Astrocyte (in vitro differentiated cells and primary cell): ENCODE measurements at regions not wholly inside any gene's neighbourhood (a gene's known extent, or its start where the extent isn't known, plus 50 kb on each side); places are given as distances from the start of the nearest gene placed in this dataset.

ENCODE experiments used
- DNase-seq: peaks from one replicate; pipeline ENCODE4 v3.0.0-alpha.2; 2010; ENCODE audit warnings: low read depth
- FAIRE-seq: peaks from 2 replicates; lab custom pipeline; 2011; peaks lifted over from hg19 to GRCh38; lab: Jason Lieb, UNC
- H2AFZ ChIP-seq: 2 replicates; pipeline ENCODE4 v1.6.0; 2012; ENCODE audit warnings: low read depth, low read length, inconsistent platforms
- H3K27ac ChIP-seq: 2 replicates; pipeline ENCODE4 v1.5.1; 2011; ENCODE audit warnings: low read depth, low read length, inconsistent platforms
- H3K27me3 ChIP-seq: 2 replicates; pipeline ENCODE4 v1.6.0; 2011; ENCODE audit warnings: low read length, inconsistent platforms; ENCODE audit not compliant: insufficient read depth
- H3K36me3 ChIP-seq: 2 replicates; pipeline ENCODE4 v1.5.1; 2011; ENCODE audit warnings: low read length, inconsistent platforms; ENCODE audit not compliant: insufficient read depth
- H3K4me1 ChIP-seq: 2 replicates; pipeline ENCODE4 v1.5.1; 2011; ENCODE audit warnings: low read length, inconsistent platforms; ENCODE audit not compliant: insufficient read depth
- H3K4me2 ChIP-seq: 2 replicates; pipeline ENCODE4 v1.6.0; 2012; ENCODE audit warnings: low read length, inconsistent platforms
- H3K4me3 ChIP-seq: 2 replicates; pipeline ENCODE4 v1.5.1; 2011; ENCODE audit warnings: low read depth, mild to moderate bottlenecking, low read length, inconsistent platforms; ENCODE audit not compliant: insufficient read depth
- H3K79me2 ChIP-seq: 2 replicates; pipeline ENCODE4 v1.6.0; 2012; ENCODE audit warnings: mild to moderate bottlenecking, low read length, inconsistent platforms; ENCODE audit not compliant: insufficient read depth
- H3K9ac ChIP-seq: 2 replicates; pipeline ENCODE4 v1.6.0; 2012; ENCODE audit warnings: mild to moderate bottlenecking, low read length, inconsistent platforms
- H3K9me3 ChIP-seq: 2 replicates; pipeline ENCODE4 v1.5.1; 2012; ENCODE audit warnings: low read depth, mild to moderate bottlenecking, low read length, inconsistent platforms; ENCODE audit not compliant: insufficient read depth
- H4K20me1 ChIP-seq: 2 replicates; pipeline ENCODE4 v1.6.0; 2012; ENCODE audit warnings: low read length, inconsistent platforms; ENCODE audit not compliant: insufficient read depth
- H3K27ac Mint-ChIP-seq: one replicate; pipeline ENCODE4 v1.8.0; 2021; ENCODE audit warnings: mild to moderate bottlenecking, mixed read lengths; ENCODE audit not compliant: unreplicated experiment
- H3K27me3 Mint-ChIP-seq: one replicate; pipeline ENCODE4 v1.8.0; 2021; ENCODE audit warnings: low read depth, mixed read lengths; ENCODE audit not compliant: unreplicated experiment
- H3K36me3 Mint-ChIP-seq: one replicate; pipeline ENCODE4 v1.8.0; 2021; ENCODE audit warnings: low read depth, mixed read lengths; ENCODE audit not compliant: unreplicated experiment
- H3K4me1 Mint-ChIP-seq: one replicate; pipeline ENCODE4 v1.8.0; 2021; ENCODE audit warnings: low read depth, mixed read lengths; ENCODE audit not compliant: unreplicated experiment
- H3K4me3 Mint-ChIP-seq: one replicate; pipeline ENCODE4 v1.8.0; 2021; ENCODE audit warnings: mild to moderate bottlenecking, moderate library complexity, mixed read lengths; ENCODE audit not compliant: unreplicated experiment
- H3K9me3 Mint-ChIP-seq: one replicate; pipeline ENCODE4 v1.8.0; 2021; ENCODE audit warnings: mild to moderate bottlenecking, mixed read lengths; ENCODE audit not compliant: unreplicated experiment
- EZH2 ChIP-seq: IDR thresholded peaks from 2 replicates; pipeline ENCODE4 v1.6.1; 2012; ENCODE audit warnings: mild to moderate bottlenecking, low read length, inconsistent platforms; ENCODE audit not compliant: insufficient read depth
- TF ChIP-seq, protein P1 (sequence below): IDR thresholded peaks from 2 replicates; pipeline ENCODE4 v1.5.1; 2011; ENCODE audit warnings: low read depth, mild to moderate bottlenecking, inconsistent platforms, low read length, moderate library complexity; ENCODE audit not compliant: insufficient read depth

DNA sequence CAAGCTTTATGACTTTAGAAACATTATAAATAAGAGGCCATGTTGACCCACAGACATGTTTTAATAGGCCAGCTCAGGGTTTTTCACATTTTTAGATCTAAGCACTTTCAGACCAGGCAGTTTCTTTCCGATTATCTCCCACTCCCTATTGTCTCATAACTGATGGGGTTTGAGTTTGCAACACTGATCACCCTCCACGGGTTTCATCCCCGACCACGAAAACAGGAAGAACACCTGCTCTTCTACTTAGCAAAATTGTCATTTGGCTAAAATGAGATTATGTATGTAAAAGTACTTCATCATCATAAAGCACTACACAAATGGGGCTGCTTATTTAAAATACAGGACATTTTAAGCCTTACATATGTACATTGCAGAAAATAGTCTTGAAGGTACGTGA is 407.9 kb downstream of the HNRNPD start:
- Histone ChIP-seq H3K4me3 (no peak overlapping the region), H3K27me3 (no peaks in the 10 kb centered on the region), H3K9ac (no peak overlapping the region), H3K4me1 (no peaks in the 10 kb centered on the region), H3K27ac (no peak overlapping the region), H3K9me3 (no peaks in the 10 kb centered on the region), H2AFZ (no peak overlapping the region), H3K4me2 (no peak overlapping the region), H4K20me1 (no peaks in the 10 kb centered on the region), H3K79me2 (no peaks in the 10 kb centered on the region), H3K36me3 (no peaks in the 10 kb centered on the region)
- TF ChIP-seq, protein P1, sequence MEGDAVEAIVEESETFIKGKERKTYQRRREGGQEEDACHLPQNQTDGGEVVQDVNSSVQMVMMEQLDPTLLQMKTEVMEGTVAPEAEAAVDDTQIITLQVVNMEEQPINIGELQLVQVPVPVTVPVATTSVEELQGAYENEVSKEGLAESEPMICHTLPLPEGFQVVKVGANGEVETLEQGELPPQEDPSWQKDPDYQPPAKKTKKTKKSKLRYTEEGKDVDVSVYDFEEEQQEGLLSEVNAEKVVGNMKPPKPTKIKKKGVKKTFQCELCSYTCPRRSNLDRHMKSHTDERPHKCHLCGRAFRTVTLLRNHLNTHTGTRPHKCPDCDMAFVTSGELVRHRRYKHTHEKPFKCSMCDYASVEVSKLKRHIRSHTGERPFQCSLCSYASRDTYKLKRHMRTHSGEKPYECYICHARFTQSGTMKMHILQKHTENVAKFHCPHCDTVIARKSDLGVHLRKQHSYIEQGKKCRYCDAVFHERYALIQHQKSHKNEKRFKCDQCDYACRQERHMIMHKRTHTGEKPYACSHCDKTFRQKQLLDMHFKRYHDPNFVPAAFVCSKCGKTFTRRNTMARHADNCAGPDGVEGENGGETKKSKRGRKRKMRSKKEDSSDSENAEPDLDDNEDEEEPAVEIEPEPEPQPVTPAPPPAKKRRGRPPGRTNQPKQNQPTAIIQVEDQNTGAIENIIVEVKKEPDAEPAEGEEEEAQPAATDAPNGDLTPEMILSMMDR = no peak
- no peak for TF ChIP-seq EZH2
- H3K27me3 Mint-ChIP-seq = peaks cover 3% of the 10 kb centered on the region
- no peaks in the 10 kb centered on the region for H3K36me3 Mint-ChIP-seq
- no peak overlapping the region for H3K4me3 Mint-ChIP-seq
- FAIRE-seq (no peak), DNase-seq (no peak)
- H3K27ac Mint-ChIP-seq = no peak overlapping the region
- H3K9me3 Mint-ChIP-seq = peaks cover 2% of the 10 kb centered on the region
- no peaks in the 10 kb centered on the region for H3K4me1 Mint-ChIP-seq

DNA sequence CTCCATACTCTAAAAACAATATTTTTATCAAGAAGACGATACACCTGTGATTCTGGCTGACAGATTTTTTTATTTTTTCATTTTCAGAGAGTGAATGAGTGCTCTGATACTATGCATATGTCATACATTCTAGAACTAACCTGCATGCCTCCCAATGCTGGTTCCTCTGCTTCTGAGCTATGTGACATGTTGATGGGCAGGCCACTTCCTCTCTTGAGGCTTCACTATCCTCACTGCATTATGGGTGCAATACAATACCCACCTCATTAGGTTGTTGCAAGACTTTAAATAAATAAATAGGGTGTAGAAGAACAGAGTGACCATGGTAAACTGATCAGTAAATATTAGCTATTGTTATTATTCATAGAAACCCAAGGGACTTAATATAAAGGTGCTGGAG is 408.3 kb downstream of the HNRNPD start:
- Mint-ChIP-seq H3K9me3 (peaks cover 2% of the 10 kb centered on the region), H3K36me3 (no peaks in the 10 kb centered on the region), H3K27ac (no peak overlapping the region), H3K4me1 (no peaks in the 10 kb centered on the region), H3K27me3 (peaks cover 7% of the 10 kb centered on the region), H3K4me3 (no peak overlapping the region)
- TF ChIP-seq, protein P1 = no peak
- TF ChIP-seq EZH2 = no peak
- H3K4me2 ChIP-seq = no peak overlapping the region
- H3K9ac ChIP-seq = no peak overlapping the region
- DNase-seq (no peak), FAIRE-seq (no peak)
- H3K4me3 ChIP-seq = no peak overlapping the region
- H4K20me1 ChIP-seq = no peaks in the 10 kb centered on the region
- H3K4me1 ChIP-seq = no peaks in the 10 kb centered on the region
- no peaks in the 10 kb centered on the region for H3K27me3 ChIP-seq
- no peaks in the 10 kb centered on the region for H3K9me3 ChIP-seq
- H3K36me3 ChIP-seq = no peaks in the 10 kb centered on the region
- H3K27ac ChIP-seq = no peak overlapping the region
- H3K79me2 ChIP-seq = no peaks in the 10 kb centered on the region
- H2AFZ ChIP-seq = no peak overlapping the region

DNA sequence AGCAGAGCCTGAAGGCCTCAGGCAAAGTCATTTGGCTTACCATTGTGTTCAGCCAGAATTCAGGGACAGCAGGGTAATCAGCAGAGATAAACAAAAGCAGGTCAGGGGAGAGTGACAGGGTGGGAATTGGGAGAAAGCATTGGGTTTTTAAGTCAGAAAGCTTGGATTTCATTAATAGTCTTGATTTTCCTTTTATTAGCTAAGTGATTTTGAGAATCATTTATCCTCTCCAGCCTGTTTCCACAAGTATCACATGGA is 410.1 kb downstream of the HNRNPD start:
- Mint-ChIP-seq H3K27ac (no peak overlapping the region), H3K4me3 (no peak overlapping the region), H3K9me3 (no peaks in the 10 kb centered on the region), H3K4me1 (no peaks in the 10 kb centered on the region), H3K27me3 (peaks cover 4% of the 10 kb centered on the region), H3K36me3 (no peaks in the 10 kb centered on the region)
- Histone ChIP-seq H3K36me3 (no peaks in the 10 kb centered on the region), H4K20me1 (no peaks in the 10 kb centered on the region), H3K27ac (no peak overlapping the region), H3K4me3 (no peak overlapping the region), H3K9me3 (no peaks in the 10 kb centered on the region), H3K79me2 (no peaks in the 10 kb centered on the region), H3K4me2 (no peak overlapping the region), H3K27me3 (no peaks in the 10 kb centered on the region), H3K4me1 (no peaks in the 10 kb centered on the region), H3K9ac (no peak overlapping the region), H2AFZ (no peak overlapping the region)
- DNase-seq (no peak), FAIRE-seq (no peak)
- TF ChIP-seq, protein P1 = no peak
- no peak for TF ChIP-seq EZH2
